GM19468 (cell line): ENCODE measurements at regions not wholly inside any gene's neighbourhood (a gene's known extent, or its start where the extent isn't known, plus 50 kb on each side); places are given as distances from the start of the nearest gene placed in this dataset.

Experiments
- ATAC-seq: cut with Tn5 transposase; IDR thresholded peaks from one replicate; pipeline ENCODE4 v1.9.1; 2021; ENCODE audit warnings: mild to moderate bottlenecking, moderate library complexity, moderate number of reproducible peaks; ENCODE audit not compliant: unreplicated experiment; ENCODE audit errors: extremely low read depth

DNA sequence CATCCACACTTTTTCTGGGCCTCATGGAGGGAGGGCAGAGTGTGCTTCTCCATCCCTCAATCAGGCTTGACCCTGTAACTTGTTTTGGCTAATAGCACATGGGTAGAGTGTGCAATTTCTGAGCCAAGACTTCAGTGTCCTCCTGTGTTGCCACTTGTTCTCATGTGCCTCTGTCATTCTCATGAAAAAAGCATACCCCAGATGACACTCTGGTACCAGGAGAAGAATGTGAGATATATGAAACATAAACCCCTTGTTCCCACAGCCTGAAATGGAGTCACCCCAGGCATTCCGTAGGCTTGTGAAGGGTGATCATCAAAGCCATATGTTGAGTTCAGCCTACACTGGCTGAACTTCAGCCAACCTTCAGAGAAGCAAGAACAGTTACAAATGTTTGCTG lies 239.2 kb upstream of the MIR17HG start:
- ATAC-seq = no peak

DNA sequence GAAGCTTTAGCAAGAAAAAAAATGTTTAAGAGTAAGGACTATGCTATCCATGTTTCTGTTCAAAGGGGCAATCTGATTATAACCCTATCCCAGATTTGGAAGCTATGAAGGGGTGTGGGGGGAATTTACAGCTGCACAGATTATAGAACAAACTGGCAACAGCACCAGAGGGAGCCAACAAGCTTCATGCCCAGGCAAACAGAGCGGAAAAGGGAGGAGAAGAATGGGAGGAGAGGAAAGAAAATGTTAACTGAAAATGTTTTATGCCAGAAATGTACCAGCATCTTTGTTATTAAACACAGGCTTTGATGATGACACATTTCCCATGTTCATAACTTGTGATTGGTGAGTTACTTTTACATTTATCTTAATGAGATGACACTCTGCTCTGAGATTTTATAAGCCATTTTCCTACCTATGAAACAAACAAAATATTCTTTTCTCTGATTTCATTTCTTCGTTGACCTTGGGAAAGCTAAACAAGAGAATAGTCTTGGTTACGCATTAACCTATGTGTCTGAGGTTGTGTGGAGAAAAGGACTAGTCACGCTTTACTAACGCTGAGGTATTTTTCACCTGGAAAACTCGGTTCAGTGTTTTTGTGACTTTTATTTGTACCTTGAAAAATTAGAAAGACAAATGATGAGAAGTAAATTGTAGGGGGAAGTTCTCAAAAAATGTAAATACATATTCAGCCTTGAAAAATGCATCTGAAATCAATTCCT lies 235.8 kb upstream of the MIR17HG start:
- ATAC-seq = no peak

DNA sequence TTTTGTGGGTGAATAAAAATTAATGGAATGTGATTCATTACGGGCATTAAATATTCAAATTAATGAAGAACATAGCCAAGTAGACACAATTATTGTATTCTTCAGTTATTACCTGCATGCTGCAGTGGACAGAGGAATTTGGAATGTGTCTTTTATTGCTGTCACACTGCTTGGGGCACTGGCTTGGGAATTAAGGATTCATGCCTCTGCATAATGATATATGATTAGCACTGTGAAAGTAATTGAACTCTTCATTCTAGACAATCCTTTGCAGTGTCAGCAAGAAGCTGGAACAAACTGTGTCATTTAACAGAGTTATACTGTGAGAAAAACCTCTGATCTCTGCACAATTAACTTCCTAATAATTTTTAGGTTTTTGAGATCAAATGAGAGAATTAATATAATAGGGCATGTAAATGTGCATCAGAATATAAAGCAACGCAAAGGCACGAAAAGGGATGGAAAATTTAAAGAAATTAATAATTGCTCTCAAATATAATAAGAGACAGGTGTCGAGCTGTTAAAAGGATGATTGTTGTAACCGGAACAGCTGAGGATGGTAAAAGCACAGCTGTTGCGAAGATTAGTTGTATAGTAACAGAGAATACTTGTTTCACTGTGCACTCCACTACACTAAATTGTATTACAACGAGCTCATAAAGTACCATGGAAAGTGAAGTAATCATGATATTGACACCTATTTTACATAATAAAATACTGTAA lies 235.1 kb upstream of the MIR17HG start:
- ATAC-seq = no peak

DNA sequence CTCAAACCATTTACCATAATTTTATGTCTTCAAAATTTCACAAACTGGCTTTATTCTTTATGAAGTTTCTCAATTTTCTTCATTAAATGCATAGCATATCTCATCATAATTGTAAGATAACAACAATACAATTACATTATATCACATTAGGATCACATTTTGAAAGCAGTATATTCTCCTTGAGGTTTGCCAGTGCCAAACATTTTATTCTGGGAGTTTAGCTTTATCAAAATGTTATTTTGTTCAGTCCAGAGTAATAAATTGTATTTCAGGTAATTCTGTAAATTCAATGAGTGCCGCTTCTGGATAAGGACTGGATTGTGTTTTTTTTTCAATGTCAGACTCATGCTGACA lies 234.6 kb upstream of the MIR17HG start:
- ATAC-seq = no peak

DNA sequence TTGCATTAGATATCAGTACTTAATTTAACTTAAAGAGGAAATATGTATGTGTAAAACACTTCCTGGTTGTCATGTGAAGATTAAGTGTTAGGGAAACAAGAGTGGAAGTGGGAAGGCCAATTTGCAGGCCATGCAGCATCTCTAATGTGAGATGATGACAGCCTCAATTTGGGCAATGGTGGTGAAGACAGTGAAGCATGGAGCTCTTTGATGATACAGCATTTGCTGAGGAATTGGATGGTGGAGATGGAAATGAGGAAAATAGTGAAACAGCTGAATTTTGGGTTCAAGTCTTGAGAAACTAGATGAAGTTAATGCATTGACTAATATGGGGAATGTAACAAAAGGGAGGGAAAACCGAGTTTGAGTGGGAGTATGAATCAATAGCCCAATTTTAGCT lies 231.7 kb upstream of the MIR17HG start:
- no peak for ATAC-seq

DNA sequence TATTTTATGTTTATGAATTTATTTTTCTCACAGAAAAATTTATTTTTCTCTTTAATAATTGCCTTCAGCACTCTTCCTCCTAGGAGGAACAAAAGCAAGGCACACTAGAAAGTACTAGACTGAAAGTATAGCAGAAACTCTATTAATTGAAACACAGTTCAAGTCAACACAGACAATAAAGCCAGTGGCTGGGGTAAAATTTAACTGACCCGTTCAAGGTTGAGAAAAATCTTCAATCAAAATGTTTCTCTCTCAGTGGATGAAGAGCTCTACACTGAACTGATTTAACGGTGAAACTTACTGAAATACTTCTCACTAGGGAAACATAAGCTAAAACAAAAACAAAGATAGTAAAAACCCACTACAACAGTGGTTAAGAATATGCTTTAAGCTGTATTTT lies 230.1 kb upstream of the MIR17HG start:
- no peak for ATAC-seq

DNA sequence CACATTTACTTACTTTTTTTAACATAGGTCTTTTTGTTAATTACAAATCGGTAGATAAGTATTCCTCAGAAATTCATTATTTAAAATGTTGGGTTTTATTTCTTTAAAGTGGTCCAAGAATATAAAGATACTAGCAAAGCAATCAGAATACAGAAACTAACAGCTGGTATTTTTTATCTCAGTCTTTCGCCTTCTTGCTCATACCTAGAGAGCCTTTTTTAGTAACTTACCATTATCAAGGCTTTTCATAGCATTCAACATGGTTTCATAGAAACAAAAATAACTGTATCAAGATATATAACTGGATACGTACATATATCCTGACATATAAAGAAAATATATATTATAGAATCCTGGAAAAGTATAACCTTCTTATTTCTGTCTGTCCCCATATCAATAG lies 227.8 kb upstream of the MIR17HG start:
- ATAC-seq = no peak

DNA sequence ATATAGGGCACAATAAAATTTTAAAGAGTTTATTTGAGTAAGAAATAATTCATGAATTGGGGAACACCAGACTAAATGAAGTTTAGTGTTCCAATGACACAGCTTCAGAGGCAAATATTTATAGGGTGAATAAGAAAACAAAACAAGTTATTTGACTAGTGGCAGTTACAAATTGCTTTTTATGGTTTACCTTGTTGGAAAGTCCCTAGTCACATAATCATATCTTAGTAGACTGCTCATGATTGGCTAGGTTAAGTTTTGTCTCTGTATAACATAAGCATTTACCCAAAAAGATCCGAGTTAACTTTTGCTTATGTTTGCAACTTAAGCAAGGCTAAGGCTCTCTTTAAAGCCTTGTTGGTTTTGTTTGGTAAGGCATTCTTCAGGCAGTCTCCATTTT lies 224.7 kb upstream of the MIR17HG start:
- ATAC-seq = no peak

DNA sequence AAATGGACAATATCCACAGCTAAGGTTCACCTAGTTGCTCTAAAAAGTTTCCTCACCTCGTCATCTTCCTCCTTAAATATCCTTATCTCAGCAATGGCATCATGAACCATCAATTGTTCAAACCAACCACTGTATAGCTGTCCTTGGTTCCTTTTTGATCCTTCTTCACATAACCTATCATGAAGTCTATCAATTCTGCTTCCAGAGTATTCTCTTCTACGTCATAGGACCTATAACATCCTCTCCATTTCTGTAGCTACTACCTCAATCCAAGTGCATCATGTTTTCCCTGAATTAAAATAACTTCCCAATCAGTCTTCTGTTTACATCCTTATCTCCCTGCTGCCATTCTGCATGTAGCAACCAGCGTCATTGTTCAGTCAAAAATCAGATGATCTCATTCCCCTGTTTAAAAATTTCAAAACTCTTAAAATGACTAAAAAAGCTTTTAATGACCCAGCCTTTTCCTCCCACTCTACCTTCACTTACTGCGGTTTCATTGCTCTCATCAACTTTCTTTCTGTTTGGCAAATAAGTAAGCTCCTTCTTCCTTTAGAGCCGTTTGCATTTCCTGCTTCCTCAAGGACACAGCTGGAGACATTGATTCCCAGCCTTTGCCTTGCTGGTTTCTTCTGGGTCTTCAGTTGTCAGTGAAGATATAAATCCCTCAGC lies 223.9 kb upstream of the MIR17HG start:
- ATAC-seq = no peak

DNA sequence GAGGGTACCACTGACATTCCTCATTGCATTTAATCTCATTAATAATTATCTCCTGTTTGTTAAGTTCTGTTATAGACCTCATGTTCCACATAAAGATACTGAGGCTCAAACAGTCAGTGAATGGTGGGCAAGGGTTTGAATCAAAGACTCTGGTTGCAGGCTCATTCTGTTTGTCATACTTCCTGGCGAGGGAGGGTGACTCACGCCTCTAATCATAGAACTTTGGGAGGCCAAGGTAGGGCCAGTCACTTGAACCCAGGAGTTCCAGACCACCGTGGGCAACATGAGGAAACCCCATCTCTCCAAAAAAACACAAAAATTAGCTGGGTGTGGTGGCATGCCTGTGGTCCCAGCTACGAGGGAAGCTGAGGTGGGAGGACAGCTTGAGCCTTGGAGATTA lies 220.7 kb upstream of the MIR17HG start:
- no peak for ATAC-seq

DNA sequence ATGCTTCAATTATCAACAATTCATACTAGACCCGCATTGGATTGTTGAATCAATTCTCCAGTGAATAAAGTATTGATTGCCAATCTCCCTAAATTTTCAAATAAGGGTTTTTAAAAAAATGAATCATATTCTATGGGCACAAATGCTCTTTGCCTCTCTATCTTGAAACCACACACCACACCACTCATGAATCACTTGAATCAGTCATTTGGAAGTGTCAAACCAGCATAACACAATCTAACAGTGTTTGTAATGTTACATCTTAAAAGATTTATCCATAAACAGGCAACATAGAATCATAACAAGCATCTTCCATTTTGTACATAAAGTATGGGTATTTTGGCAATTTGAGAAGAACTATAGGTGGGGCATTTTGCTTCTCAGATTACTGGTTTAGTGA lies 219.5 kb upstream of the MIR17HG start:
- ATAC-seq = no peak

DNA sequence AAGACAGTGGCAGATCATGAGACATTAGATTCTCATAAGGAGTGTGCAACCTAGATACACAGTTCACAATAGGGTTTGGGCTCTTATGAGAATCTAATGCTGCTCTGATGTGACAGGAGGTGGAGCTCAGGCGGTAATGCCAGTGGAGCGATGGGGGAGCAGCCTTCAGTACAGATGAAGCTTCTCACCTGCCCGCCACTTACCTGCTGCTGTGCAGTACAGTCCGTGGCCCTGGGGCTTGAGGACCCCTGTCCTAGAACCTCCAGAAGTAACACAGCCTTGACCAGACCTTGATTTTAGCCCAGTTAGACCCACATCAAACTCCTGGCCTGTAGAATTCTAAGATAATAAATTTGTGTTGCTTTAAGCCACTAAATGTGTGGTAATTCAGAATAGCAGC lies 215.1 kb upstream of the MIR17HG start:
- ATAC-seq = no peak

DNA sequence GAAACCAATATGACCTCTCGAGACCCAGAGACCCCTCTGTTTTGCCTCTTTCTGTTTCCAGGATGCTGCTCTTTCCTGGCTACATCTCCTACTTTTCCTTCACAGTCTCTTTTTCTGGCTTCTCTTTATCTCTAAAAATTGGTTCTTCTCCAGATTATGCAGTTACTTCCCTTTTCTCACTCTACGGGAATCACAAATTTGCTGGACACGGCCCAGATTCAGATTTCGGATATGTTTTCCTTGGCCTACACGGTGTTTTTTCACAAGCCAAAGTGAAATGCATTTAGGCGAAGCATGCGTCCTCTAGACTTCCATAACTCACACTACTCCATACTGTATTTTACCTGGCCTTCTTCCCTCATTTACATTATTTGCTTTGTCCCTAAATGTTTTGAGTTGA lies 214.7 kb upstream of the MIR17HG start:
- ATAC-seq = no peak

DNA sequence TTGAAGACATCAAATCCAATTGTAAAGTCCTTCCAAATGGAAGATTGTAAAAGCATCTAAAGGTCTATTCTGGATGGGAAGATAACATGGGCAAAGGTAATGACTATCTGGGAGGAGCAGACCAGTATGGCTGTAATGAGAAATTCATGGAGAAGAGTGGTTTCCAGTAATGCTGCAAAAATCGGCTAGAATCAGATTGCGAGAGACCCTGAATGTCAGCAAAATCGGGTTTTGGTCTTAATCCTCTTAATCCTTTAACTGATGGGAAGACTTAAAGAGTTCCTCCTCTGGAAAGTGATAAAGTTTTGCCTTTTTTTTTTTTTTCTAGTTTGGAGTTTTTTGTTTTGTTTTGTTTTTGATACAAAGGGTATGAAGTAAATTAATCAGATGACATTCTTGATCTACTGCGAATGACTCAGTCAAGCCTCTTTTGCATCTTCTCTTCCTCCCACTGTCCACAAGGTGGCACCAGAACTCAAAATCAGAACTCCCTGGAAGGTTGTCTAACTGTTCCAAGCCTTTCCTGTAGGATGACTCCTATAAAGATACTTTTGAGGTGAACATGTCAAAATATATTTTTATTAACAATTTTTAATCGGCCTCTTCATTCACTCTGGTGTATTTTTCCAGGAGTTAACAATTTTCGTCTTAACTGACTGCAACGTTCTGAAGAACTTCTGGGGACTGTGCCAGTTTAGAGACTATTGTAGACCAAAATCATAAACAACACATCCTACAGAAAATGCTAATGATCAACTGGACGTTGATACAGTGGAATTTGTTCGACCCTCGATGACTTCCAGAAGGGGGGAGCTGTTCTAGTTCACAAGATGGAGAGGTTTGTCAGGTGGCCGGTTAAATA lies 213.3 kb upstream of the MIR17HG start:
- peak; percentile 29 for ATAC-seq

DNA sequence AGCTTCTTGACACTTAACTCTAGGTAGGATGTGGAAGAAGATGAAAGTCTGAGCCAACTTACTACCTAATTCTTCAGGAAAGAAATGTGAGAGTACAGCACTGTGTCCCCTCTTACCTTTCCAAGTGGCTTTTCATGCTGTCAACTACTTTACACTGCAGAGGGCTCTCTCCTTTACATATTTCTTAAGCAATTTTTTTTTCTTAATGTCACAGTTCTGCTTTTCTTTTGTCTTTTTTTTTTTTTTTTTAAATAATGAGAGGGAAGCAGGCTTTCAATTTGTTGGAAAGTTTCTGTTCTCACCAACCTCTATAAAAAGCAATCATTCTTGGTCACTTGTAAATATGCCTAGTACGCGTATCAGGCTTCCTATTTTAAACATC lies 212.7 kb upstream of the MIR17HG start:
- no peak for ATAC-seq

DNA sequence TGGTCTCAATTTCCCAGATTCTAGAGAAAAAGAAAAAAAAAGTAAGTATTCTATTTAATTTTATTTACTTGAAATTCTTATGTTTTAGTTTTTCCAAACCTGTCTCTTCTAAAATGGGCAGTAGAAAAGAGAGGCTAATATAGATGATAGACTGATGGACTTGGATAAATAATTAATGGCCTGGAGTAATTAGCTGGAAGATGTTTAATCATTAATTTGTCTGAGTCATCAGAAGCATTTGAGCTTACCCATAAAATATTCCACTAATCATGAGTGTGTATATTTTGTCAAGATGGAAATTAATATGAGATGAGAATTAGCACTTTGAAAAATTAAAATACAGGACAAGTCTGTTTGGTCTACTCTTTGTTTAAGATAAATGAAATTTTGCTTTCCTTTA lies 212.1 kb upstream of the MIR17HG start:
- no peak for ATAC-seq

DNA sequence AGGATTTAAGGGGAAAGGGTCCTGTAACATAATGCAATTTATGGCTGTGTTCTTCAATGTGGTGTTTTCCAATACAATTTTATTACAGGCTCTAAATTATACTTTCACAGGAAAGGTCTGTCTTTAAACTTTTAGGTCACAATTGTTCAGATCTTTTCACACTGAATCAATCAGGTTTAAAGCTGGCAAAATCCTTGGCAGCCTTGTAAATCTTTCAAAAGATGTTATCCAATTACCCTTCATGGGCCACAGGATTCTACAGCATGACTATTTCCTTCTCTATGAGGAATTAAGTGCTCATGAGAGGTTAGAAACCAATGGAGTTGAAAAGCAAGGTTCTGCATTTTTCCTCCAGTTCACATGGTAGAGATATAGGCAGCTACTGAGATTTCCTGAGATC lies 211.5 kb upstream of the MIR17HG start:
- ATAC-seq = no peak

DNA sequence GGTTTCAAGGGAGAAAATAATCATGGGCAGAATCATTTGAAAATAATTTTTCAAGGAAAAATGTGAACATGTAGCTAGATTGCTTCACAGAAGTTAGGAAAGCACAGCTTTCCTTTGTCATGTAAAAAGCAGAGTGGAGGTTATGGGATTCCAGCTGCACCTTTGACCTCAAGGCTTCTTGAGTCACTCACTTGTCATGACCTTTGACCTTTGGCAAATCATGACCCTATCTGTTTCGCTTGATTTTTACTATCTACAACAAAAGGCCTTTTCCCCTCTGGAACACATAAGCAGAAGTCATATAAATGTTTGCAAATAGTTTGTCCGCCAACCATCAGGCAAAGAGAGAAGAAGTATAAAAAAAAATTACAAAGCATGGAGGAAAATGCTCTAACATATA lies 210.7 kb upstream of the MIR17HG start:
- ATAC-seq = no peak

DNA sequence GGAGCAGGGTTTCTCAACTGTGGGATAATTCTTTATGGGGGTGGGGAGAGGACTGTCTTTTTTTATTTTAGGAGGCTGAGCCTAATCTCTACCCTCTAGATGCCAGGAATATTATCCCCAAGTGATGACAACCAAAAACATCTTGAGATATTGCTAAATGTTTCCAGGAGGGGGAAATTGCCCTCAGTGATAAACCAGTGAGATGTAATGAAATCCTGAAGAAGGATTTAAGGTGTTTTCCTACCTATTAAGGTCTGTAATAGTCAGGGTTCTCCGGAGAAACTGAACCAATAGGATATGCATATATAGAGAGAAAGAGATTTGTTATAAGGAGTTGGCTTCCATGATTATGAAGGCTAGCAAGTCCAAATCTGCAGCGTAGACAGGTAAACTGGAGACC lies 208.3 kb upstream of the MIR17HG start:
- ATAC-seq = no peak

DNA sequence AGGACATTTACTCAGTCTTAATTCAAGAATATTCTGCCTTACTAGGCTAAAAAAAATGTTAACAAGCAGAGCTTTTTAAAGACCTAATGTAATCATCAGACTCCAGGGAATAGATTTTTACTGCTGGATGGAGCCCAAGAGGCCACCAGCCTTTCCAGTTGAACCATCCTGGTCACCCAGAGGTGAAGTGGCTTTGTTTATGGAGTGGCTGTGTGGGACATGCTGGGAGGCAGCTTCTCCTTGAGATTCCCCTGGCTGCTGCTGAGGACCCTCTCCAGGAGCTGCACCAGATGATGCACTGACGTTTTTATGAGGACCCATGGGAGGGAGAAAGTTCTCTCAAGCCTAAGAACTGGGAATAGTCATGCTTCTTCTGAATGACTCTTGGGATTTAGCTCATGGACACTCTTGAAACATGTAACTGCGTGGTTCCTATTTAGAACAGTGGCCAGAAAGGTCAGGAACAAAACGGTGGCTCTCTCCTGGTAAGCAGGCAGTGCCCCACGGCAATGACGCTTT lies 205.9 kb upstream of the MIR17HG start:
- no peak for ATAC-seq

DNA sequence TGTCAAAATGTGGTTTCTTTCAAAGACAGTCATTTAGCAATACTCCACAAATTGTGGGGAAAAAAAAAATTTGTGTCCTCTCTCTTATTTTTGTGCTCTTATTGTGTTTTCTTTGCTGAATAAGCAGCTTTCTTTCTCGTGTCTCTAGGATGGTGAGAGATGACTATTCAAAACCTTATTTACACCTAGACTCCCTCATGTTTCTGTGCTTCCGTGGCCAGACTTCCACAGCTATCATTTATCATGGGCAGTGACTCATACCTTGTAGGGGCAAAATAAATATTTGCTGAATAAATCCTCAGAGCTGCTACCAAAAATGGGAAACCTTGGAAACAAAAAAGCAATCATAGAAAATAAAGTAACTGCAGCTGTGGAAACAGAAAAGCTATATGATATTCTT lies 204.9 kb upstream of the MIR17HG start:
- ATAC-seq = no peak
